GM19397 (cell line): ENCODE measurements at regions not wholly inside any gene's neighbourhood (a gene's known extent, or its start where the extent isn't known, plus 50 kb on each side); places are given as distances from the start of the nearest gene placed in this dataset.
"Not testable (repeated sequence)": the region's sequence is repeated elsewhere in the genome, so short reads cannot be mapped to it uniquely, and the experiment has no call there.

ENCODE experiments used
- ATAC-seq: cut with Tn5 transposase; IDR thresholded peaks from one replicate; pipeline ENCODE4 v1.9.1; 2021; ENCODE audit warnings: mild to moderate bottlenecking, moderate library complexity; ENCODE audit not compliant: unreplicated experiment

DNA sequence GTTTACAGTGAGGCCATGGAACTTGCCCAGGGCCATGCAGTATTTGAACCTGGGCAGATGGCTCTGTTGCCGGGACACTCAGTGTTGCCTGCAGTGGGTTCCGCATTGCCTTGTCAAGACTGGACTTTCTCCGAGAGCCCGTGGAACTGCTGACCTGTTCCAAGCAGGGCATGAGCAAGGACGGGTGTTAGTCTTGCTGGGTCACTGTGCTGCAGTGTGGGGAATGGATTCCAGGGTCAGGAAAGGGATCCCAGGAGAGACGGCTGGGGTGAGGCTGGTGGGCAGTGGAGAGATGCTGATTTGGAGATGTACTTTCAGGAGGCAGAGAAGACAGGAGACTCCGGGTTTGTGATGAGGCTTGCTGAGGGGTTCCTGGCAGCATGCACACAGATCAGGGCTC, 348.7 kb upstream of the HS6ST1 start:
- no peak for ATAC-seq

DNA sequence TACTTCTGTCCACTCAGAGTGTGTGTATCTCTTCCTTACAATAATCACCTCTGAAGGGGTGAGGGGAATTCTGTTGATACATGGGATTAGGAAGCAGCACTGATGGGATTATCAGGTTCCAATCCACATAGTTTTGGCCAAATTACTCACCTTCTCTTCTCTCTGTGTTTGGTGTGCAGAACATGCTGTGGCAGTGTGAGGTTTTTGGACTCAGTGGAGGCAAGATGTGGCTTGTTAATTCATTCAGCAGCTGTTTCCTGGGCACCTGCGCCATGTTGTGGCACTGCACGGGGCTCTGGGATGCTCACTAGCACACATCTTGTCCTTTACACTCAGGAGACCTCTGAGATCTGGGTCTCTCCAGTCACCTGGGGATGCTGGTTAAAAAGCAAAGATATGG, 350.3 kb upstream of the HS6ST1 start:
- no peak for ATAC-seq

DNA sequence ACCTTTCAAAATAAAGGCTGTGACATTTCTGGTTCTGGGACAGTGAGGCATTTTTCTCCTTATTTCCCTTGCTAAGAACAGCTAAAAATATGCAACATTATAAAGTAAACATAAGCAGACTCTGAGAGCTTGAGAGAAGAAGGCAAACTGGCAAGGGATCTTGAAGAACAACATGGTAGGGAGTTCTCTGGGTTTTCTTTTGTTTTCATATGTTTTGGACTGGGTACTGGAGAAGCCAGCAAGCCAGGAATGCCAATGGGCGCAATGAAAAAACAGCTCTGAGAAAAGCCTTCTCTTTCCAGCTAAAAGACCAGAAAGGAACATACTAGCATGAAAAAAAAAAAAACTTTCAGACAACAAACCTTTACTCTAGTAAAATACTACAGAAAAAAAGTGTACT, 351.4 kb upstream of the HS6ST1 start:
- no peak for ATAC-seq

DNA sequence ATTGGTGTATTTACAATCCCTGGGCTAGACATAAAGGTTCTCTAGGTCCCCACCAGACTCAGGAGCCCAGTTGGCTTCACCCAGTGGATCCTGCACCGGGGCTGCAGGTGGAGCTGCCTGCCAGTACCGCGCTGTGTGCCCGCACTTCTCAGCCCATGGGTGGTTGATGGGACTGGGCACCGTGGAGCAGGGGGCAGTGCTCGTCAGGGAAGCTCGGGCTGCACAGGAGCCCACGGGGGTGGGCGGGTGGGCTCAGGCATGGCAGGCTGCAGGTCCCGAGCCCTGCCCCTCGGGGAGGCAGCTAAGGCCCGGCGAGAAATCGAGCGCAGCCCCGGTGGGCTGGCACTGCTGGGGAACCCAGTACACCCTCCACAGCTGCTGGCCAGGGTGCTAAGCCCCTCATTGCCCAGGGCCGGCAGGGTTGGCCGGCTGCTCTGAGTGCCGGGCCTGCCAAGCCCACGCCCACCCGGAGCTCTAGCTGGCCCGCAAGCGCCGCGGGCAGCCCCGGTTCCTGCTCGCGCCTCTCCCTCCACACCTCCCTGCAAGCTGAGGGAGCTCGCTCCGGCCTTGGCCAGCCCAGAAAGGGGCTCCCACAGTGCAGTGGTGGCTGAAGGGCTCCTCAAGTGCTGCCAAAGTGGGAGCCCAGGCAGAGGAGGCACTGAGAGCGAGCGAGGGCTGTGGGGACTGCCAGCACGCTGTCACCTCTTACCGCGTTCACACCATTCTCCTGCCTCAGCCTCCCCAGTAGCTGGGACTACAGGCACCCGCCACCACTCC, 353.5 kb upstream of the HS6ST1 start:
- ATAC-seq, result not testable (repeated sequence)

DNA sequence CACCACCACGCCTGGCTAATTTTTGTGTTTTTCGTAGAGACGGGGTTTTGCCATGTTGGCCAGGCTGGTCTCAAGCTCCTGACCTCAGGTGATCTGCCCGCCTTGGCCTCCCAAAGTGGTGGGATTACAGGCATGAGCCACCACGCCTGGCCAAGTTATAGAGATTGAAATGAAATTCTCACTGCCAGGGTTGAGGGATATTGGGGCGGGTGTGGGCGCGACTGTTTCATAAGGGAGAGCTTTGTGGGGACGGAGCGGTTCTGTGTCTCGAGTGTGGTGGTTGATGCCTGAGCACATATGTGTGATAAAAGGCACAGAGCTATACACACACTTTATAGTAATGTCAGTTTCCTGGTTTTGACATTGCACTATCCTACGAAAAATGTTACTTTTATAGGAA, 361.0 kb upstream of the HS6ST1 start:
- ATAC-seq, result not testable (repeated sequence)

DNA sequence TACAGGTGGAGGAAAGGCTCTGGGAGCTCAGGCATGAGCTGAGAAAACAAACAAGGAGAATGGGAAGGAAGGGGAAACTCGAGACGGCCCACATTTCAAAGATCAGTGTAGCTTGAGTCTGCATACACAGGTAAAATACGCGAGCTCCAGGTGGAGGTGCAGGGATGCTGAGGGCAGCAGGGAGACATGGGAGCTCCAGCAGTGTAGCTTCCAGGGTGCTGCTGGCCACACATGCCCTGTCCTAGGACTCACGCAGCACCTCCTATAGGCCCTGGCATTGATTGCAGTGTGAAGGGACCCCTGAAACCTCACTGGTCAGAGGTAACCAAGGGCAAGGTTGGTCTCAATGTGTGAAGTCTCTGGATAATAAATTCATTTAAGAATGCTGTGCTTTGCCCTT, 362.8 kb upstream of the HS6ST1 start:
- ATAC-seq, result no peak

DNA sequence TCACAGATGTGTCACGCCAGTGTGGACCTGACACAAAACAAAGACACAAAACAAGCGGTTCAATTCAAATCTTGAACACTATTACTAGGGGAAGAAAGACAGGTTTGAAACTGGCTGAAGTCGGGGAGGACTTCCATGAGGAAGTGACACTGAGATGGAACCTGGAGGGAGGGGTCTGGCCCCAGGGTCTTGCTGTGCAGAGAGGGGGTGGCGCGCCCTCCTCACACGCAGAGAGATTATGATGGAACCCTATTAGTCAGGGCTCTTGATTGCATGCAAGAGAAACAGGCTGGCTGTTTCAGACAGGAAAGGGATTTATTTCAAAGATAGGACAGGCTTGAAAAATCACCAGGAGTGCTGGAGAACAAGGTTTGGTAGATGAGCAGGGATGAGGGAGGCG, 363.6 kb upstream of the HS6ST1 start:
- no peak for ATAC-seq

DNA sequence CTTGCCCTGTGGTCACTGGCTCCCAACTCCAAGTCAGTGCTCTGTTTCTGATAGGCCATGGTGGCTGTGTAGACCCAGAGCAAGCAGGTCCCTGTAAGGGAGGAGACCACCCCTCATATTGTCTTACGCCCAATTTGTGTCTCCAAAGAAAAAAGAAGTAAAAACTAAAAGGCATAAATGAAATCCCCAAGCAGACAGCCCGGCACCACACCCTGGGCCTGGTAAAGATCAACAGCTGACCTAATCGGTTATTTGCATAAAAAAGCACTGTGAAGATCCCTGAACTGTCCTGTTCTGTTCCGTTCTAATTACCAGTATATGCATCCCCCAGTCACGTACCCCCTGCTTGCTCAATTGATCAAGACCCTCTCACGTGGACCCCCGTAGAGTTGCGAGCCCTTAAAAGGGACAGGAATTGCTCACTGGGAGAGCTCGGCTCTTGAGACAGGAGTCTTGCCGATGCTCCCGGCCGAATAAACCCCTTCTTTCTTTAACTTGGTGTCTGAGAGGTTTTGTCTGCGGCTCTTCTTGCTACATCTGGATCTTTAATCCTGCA, 364.1 kb upstream of the HS6ST1 start:
- no peak for ATAC-seq

DNA sequence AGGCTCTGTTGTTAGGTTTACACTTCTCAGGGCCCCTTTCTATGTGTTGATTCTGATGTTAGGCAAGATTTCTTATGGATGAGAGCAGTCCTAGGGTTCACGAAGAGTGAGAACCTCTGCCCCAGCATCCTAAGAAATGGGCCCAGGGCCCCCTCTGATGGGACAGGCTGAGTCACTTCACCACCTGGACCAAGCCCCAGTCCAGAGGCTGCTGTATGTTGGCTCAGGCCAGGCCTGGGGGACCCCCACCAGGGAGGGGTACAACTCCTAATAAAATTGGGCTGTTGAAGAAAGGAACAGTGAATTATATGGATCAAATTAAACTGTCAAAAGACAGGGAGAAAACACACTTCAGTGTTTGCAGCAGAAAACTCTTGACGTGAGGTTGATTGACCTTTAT, 365.9 kb upstream of the HS6ST1 start:
- ATAC-seq, result no peak

DNA sequence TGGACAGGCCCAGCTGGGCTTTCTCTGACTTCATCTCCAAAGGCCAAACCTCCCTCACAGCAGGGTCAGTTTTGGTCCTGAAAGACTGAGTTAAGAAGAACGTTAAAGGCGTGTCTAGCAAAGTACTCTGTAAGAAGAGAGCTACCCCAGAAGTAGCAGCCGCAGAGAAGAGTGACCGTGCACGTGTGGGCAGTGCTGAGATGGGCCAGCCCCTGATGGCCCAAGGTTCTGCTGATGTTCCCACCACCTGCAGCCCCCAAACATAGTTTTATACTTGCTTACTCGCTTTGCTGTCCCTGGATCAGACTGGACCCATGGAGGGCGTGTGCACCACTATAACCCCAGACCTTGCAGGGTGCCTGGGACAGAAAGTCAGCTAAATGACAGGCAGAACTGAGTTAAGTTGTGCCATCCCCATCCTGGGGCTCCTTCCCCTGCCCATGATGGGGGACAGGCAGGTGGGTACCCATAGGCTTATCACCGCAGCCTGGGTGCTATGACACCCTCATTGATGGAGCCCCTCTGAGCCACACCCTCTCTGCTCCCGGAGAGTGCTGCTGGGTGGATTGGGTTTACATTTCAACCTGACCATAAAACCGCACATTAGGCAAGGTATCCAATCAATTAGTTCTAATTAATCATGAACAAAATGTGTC, 367.3 kb upstream of the HS6ST1 start:
- ATAC-seq, result no peak

DNA sequence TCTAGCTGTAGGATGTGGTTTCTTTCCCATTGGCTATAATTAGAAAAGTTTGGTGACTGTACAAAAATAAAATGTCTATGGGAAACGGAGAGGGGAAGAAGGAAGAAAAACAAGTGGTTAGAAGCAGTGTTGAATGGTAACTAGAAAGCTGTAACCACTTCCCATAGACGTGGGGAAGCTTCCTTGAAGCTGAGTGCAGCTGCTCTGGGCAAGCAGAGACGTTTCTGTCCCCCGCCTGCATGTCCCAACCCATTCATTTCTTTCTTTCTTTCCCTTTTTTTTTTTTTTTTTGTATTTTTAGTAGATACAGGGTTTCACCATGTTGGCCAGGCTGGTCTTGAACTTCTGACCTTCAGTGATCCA, 367.8 kb upstream of the HS6ST1 start:
- ATAC-seq, result no peak

DNA sequence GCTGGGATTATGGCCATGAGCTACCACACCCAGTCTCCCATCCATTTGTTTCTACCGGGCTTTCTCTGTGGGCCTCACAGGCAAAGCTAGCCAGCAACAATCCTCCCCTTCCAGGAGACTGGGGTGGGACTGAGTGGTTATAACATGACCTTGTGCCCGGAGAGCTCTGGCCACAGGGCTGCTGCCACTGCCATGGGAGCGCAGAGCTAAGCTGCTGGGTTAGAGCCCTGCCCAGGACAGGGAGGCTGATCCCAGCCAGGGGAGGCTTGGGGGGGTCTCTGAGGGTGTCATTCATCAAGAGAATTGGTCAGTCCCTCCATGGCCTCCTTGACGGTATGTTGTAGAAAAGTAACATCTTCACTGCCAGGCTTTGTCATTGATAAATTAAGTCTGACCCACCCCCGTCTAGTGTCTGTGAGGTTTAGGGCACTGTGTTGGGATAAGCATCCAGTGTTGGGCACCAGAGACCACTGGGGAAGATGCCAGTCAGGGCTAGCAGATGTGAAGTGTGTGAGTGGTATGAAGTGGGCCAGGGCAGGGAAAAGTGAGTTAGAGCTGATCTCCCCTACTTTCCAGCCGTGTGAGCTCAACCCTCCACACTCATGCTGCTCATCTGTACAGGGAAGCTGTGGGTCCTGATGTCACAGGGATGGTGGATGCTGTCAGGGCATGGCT, 368.4 kb upstream of the HS6ST1 start:
- no peak for ATAC-seq

DNA sequence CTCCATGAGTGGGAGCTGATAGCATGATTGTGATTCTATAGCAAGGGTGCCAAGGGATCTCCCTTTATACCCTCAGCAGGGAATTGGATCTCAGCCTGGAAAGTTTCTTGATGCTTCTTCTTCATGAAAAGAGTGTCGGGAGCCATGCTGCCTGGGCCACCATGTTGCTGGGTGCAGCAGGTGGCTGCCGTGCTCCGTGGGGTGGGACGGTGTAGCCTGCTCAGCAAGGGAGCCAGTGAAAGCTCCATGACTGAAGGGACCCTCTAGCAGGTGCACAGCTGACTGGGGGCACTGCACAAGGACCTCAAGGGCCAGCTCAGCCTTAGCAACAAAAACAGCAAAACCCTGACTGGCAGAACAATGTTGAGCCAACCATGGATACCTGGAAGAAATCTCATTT, 368.9 kb upstream of the HS6ST1 start:
- no peak for ATAC-seq

DNA sequence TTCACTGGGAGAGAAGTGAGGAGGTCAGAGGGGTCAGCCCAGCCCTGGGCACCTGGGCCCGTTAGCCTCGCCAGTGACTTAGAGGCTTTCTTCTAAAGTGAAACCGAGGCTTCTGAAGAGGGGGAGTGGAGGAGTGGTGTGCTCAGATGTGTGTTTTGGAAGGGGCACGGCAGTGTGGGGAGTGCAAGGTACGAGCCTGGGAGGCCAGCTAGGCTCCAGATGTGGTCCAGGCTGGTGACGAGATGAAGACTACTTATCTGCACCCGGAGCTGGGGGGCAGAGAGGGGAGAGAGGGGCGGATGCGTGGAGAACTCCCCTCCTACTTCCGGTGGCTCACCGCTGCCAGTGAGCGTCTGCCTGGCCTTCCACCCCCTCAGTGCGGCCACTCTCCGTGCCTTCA, 371.3 kb upstream of the HS6ST1 start:
- ATAC-seq, result no peak

DNA sequence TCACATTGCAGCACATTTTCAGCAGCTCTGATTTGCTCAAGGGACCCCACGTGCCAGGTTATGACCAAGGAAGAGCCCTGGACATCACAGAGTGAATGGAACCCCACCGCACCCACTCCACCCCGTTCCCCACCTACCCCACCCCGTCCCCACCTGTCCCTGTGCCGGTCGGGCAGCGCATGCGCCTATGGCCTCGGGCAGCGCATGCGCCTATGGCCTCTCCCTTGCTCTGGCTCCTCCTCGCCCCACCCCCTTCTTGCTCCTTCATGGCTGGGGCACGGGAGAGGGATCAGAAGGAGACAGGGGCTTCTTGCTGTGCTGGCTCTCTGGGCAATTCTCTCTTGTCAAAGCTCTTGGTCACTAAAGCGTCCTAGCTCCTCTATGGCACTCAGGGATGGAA, 371.8 kb upstream of the HS6ST1 start:
- ATAC-seq, result no peak

DNA sequence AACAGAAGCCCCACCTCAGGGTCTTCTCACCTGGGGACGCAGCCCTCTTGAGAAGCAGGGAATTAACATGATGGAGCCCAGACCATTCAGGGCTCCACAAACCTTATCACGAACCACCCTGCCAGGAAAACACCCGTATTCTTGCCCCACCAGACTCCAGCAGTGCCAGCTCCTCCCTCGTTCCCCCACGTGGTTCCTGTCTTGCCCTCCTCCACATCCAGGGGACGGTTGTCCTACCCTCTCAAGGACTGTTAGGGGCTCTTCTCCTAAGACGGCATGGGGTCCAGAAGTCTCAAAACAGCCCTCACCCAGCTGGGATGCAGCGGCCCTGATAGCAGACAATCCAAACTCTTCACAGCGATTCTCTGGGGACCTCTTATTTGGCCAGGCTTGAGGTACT, 372.2 kb upstream of the HS6ST1 start:
- no peak for ATAC-seq

DNA sequence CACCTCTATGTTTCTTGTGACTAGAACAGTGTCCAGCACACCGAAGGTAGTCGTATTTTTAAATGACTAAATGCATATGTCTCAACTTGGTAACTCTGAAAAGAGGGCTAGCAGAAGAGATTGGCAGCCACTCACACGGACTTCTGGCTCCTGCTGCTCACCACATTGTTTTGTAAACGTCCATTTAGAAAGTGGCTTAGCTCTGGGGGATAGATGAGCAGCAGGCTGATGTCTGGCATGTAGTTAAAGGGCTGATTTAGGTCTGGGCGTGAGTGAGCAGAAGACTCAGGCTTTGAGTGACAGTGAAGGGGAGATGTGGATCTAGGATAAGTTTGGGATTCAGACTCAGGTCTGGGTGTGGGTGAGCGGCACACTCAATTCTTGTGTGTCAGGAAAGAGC, 372.9 kb upstream of the HS6ST1 start:
- no peak for ATAC-seq

DNA sequence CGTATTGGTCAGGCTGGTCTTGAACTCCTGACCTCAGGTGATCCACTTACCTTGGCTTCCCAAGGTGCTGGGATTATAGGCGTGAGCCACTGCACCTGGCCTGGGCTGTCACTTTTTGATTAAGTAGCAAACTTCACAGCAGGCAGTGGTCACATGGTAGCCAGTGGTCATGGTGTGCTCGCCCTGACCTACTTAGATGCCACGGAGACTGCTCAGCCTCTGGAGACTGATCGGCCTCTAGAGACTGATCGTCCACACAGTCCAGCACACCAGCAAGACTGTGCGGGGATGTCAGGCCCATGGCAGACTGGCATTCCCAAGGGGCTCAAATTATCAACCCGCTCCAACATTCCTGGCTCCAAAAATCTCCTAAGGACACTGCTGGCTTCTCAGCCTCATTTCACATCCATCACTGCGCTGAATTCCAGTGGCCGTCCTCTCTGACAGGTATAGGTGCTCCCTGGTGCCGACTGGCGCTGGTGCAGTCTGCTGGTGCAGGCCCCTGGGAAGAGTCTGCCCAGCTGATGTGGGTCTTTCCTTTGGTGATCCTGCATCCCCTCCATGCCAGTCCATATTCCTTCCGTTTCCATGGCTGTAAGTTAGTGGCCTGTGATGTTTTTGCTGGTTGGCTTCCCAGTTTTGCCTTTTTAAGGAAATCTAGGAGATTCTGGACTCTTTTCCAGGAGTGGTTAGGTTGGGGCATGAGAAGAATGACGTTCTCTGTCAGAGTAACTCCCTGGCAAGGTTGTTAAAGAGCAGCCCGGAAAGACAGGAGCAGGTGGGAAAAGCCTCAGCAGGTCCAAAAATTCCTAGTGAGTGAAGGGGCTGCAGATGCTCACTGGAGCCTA, 374.5 kb upstream of the HS6ST1 start:
- no peak for ATAC-seq

DNA sequence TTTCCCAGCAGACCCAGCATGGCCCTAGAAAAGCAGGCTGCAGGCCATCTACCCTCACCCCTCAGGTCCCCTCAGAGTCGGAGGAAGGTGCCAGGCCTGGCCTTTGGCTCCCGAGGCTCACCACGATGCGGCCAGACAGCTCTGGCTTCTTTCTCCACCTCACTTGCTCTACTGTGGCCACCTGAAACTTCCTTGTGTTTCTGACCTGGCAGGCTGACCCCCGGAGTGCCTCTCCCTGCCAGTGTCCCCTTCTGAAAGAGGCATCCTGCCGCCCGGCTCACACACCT, 375.0 kb upstream of the HS6ST1 start:
- ATAC-seq, result no peak

DNA sequence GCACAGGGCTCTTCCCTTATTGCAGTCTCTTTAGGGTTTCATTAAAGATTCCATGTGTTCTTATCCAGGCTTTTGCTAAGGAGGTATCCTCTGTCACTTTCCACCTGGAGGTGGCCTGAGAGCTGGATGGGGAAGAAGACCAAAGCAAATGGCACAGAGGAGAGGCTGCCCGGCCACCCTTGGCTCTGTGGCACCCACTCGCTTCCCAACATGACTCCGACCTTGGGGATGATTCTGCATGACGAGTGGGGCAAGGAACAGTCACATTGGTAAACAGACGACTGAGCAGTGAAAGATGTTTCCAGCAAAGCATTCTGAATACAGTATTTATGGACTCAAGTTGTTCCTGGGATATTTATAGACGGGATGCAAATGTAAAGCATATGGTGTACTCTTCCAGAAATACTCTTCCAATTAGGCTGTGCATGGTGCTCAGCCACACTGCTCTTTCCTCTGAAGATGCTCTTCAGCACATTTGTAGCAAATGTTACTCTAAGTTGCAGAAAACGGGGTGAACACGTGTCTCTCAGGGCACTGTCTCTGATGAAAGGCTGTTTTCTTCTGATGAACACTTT, 377.1 kb upstream of the HS6ST1 start:
- ATAC-seq, result no peak

DNA sequence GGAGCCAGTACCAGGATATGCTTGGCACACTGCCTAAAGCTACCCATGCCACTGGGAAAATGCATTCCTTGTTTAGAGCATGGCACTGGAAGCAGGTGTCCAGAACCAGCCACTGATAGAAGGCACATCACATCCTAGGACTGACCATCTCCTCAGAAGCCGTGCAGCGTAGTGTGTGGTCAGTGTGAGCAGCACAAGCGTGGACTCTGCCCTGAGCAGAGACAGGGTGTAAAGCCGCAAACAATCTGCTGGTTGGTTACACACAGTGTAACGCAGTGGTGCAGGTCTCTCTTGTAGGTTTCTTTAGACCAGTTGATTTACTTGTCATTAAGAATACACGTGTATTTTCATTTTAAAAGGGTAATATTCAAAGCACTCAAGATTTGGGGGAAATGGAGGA, 377.8 kb upstream of the HS6ST1 start:
- ATAC-seq, result no peak
